Upper lobe of left lung (tissue), 4 donors: ENCODE measurements at regions not wholly inside any gene's neighbourhood (a gene's known extent, or its start where the extent isn't known, plus 50 kb on each side); places are given as distances from the start of the nearest gene placed in this dataset.

Experiments
- EP300 ChIP-seq, 4 donors: sonication (generic); formaldehyde crosslinking; IDR thresholded peaks; one replicate each; pipeline ENCODE4 v1.5.1; 2017; ENCODE audit warnings: antibody characterized with exemption in 4 of 4, control low read depth in 2 of 4
- POLR2A ChIP-seq, 4 donors: fragments of 450-650 bp; IDR thresholded peaks; one replicate each; pipeline ENCODE4 v1.5.1; 2016 to 2017; ENCODE audit warnings: antibody characterized with exemption in 4 of 4, mild to moderate bottlenecking in 2 of 4
- POLR2AphosphoS5 ChIP-seq, 2 donors: sonication (generic); formaldehyde crosslinking; IDR thresholded peaks; one replicate each; pipeline ENCODE4 v1.5.1; 2017; ENCODE audit warnings: antibody characterized with exemption in 2 of 2
- TF ChIP-seq, protein P1 (sequence below), 6 experiments: fragments of 450-650 bp in 4 of 6; fragments of 200-600 bp in 2 of 6; sonication (generic) in 2 of 6; IDR thresholded peaks; one replicate each; pipeline ENCODE4 v1.5.1; 2016 to 2019; ENCODE audit warnings: antibody characterized with exemption in 6 of 6

DNA sequence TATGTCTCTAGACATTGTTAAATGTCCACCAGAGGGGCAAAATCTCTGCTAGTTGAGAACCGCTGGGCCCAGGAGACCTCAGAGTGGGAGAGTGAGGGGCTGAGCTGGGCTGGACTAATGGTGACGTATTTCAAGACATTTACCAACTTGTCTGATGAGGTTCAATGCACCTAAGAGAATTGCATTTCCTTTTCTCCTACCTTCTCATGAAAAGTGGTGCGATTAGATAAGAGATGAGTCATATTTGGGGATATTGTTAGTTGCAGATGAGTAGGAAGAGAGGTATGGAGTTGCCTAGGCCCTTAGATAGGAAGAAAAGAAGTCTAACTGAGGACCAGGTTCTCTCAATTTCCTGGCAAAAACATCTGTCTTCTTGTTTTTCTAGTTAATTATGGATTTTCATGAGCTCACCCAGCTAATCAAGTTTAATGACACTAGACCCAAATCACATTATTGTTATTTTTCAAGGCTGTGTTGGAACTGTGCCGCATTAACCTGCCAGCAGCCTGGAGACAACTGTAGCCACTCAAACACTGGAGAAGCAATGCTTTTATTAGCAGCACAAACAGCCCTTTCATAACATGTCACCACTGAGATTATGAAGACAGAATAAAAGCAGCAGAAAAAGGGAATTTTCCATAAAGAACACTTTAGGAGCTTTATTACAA lies 144.2 kb downstream of the PDCD6IP start:
- TF ChIP-seq EP300 (IDR thresholded peaks at IDR 0.05) (no peak), POLR2A (IDR thresholded peaks at IDR 0.05) (no peak), POLR2AphosphoS5 (IDR thresholded peaks at IDR 0.05) (no peak)
- TF ChIP-seq, protein P1, sequence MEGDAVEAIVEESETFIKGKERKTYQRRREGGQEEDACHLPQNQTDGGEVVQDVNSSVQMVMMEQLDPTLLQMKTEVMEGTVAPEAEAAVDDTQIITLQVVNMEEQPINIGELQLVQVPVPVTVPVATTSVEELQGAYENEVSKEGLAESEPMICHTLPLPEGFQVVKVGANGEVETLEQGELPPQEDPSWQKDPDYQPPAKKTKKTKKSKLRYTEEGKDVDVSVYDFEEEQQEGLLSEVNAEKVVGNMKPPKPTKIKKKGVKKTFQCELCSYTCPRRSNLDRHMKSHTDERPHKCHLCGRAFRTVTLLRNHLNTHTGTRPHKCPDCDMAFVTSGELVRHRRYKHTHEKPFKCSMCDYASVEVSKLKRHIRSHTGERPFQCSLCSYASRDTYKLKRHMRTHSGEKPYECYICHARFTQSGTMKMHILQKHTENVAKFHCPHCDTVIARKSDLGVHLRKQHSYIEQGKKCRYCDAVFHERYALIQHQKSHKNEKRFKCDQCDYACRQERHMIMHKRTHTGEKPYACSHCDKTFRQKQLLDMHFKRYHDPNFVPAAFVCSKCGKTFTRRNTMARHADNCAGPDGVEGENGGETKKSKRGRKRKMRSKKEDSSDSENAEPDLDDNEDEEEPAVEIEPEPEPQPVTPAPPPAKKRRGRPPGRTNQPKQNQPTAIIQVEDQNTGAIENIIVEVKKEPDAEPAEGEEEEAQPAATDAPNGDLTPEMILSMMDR (IDR thresholded peaks at IDR 0.05), result no peak
